Embryonic facial prominence (tissue), 1 donor: ENCODE measurements at regions not wholly inside any gene's neighbourhood (a gene's known extent, or its start where the extent isn't known, plus 50 kb on each side); places are given as distances from the start of the nearest gene placed in this dataset.

Source experiments
- DNase-seq: peaks from one replicate; pipeline ENCODE4 v3.0.0-alpha.2; 2016; ENCODE audit errors: extremely low spot score

DNA sequence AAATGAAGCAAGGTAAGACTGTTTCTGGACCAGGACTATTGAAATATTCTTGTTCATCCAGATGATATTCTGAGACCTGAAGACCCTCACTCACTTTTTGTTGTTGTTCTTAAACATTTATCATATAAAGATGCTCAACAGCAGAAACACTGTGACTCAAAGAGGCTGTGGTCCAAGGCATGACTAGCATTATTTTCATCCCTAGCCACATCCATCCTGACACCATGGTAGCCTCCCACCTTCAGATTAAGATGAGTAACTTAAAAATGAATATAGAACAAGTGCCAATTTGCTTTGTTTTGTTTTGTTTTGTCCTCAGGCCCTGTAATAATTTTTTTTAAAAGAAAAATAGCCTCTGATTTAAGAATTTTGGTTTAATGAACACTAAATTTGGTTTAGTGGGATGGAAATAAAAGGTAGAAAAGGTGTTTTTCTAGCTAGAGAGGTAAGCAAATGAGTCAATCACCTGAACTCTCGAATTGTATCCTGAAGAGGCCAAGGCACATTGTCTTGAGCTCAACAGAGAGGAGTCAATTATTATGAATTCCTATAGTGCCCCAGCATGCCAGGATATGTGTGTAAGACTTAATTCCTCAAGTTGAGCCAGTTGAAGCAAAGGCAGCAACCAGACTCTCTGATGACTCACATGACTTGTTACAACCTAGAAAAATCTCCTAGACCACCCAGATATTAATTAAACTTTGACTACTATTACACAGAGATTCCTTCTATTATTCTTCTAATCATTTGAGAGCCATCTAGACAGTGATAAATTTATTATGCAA, 380.1 kb upstream of the TUSC1 start:
- DNase-seq: no peak

GRCh38 chr9:26057050-26057449, 378.8 kb upstream of the TUSC1 start:
- DNase-seq: no peak

GRCh38 chr9:26054600-26055520, 376.6 kb upstream of the TUSC1 start:
- no peak for DNase-seq

DNA sequence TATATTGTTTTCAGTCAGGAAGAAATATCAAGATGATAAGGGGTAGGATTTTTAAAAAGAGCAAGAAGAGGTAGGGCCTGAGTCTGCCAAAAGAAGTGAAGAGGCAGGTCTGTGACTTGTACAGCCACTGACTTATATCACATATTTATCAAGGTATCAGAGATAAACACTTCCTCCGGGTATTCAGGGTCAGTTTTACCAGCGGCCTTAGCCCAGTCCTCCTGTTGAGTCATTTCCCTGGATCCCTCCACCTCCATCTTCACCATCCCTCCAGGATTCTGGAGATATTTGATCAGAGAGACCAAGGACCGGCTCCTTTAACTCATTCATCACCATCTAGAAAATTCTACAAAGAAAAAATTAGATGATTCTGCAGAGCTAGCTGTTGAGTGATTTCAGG, 375.7 kb upstream of the TUSC1 start:
- DNase-seq: no peak

DNA sequence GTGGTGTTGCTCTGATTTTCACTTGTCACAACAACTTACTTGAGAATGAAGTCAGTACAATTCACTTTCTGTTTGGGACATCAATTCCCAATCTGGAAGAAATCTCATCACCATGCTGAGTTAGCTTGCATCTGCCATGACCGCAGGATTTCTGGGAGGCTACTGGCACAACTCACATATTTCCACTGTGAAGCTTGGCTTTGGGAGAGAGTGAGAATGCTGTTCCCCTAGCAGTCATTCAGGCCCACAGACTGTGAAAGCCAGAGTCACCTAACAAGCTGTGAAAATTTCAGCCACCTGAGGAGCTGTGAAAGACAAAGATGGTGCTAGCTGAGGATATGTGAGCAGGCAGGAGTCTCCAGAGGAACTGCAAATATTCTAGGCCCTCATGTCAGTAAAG, 365.2 kb upstream of the TUSC1 start:
- no peak for DNase-seq

DNA sequence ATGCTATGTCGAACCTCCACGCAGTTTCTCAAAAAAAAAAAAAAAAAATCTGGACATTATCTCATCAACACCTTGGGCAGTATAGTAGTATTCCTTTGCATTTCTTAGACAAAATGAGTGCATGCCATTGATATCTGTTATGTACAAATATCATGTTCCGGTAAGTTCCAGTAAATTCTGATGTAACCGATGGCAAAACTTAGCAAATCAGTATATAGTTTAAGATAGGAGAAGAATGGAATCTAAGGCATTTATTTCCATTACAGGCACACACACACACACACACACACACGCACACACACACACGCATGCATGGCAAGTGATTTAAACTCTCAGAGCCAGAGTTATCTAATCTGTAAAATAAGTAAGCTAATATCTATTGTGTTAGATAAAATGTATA, 356.5 kb upstream of the TUSC1 start:
- no peak for DNase-seq

- no peak for DNase-seq
Measured at GRCh38 chr9:26033336-26033735, 355.1 kb upstream of the TUSC1 start.

DNA sequence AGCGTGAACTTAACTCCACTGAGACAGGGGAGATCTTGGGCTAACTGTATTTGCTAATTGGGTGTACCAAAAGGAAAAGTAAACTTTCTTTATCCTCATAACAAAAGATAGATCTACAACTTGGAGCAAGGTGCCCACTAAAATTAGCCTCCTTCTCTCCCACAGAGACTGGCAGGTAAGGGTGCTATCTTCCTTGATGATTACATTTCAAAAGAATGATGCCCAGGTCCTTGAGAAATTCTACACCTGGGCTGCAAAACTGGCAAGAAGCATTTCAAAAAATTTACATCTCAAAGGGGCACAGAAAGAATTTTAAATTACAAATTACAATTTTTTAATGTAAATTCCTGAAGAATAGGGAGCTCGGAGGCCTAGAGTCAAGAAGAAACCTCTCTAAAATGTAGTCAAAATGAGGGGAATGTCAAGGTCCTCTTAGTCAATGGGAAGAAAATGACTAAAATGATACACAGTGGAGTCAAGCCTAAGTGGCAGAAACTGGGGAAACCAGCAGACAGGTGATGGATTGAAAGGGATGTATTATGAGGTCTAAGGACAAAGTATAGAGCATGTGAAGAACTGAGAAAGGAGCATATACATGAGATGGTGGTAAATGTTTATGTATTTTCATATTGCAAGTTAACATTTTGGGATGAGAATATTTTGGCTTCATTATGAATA, 348.3 kb upstream of the TUSC1 start:
- DNase-seq: no peak

GRCh38 chr9:26013199-26013598, 335.0 kb upstream of the TUSC1 start:
- DNase-seq: no peak

DNA sequence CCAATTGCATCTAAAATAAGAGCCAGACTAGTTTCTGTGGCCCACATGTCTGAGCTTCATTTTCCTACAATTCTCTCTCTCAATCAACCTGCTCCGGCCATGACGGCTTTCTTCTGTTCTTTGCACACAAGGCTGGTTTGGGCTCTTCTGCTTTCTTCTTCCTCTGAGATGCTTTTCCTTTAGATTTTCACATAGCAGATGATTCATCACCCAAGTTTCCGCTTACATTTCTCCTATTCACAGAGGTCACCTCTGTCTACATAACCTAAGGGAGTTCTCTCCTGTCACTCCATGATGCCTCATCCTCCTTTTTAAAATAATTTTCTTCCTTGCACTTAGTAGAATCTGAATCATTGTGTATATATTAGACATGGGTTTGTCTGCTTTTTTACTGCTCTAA, 334.6 kb upstream of the TUSC1 start:
- no peak for DNase-seq

DNA sequence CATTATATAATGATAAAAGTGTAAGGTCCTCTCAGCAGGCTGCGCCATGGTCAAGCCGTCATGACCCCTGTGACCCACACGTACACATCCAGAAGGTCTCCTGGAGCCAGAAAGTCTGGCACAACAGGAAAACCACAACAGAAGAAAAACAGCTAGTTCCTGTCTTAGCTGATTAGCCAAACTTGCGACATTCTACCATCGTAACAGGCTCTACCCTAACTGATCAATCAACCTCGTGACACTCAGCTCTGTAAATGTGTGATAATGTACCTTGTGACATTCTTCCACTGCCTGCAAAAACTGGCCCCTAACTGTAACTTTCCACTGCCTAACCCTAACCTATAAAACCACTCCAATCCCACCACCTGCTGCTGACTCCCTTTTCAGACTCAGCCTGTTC, 316.4 kb upstream of the TUSC1 start:
- no peak for DNase-seq

- DNase-seq: no peak
Measured at GRCh38 chr9:25990376-25990775, 312.1 kb upstream of the TUSC1 start.

DNA sequence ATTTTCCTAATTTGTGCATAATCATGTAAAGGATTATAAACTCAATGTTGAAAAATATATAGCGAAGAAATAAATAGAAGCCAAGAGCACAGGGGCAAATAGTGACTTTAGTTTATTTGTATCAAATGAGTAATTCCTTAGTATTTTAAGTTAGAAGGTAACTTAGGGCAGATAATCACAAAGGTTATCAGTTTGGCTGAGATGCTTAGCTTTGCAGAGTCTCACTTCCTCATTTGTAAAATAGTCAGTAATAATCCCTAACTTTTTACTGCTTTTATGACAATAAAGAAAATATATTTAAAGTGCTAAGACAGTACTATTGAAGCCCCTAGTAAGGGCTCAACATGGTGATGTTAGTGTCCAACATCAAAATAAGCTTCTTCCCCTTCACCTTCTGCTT, 297.4 kb upstream of the TUSC1 start:
- no peak for DNase-seq

- no peak for DNase-seq
Measured at GRCh38 chr9:25964239-25964638, 286.0 kb upstream of the TUSC1 start.

GRCh38 chr9:25960178-25960577, 281.9 kb upstream of the TUSC1 start:
- no peak for DNase-seq

DNA sequence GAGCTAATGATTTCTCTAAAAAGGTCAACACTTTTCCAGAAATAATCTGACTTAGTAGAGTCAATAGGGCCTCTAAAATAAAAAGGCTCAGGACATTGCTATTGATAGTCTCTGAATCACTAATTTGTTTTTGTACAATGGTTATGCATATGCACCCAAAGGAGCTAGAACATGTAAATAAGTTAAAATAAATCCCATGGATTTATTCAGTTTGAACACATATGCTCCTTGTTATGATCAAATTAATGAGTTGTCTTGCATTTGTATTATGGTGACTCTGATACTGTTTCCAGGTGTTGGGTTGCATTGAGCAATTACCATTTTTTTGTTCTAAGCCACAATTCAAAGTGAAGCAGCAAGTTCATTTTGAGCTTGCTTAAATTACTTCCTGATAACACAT, 276.0 kb upstream of the TUSC1 start:
- DNase-seq: no peak

DNA sequence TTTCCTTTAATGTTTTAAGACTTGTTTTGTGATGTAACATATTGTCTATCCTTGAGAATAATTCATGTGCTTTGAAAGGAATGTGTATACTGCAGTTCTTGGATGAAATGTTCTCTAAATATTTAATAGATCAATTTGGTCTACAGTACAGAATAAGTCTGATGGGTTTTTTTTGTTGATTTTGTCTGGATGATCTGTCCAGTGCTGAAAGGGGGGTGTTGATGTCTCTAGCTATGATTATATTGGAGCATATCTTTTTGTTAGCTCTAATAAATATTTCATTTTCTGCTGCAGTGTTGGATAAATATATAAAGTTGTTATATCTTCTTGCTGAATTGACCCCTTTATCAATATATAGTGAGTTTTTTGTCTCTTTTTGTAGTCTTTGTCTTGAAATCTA, 269.9 kb upstream of the TUSC1 start:
- no peak for DNase-seq

- no peak for DNase-seq
Measured at GRCh38 chr9:25939126-25939525, 260.9 kb upstream of the TUSC1 start.

DNA sequence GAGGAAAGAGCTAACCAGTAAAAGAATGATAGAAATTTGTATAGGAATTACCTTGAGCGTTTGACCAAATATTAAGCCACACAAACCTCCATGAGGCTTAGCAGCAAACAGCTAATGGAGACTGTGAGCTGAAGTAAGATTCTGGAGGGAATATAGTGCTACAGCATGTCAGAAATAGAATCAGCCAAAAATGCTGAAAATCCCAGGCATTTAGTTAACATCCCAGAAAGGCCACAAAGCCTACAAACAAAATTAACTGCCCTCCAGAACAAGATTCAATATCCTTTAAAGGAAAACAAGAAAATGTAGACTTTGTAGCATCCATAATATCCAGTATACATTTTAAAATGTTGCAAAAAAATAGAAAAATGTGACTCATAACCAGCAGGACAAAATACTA, 257.8 kb upstream of the TUSC1 start:
- no peak for DNase-seq

DNA sequence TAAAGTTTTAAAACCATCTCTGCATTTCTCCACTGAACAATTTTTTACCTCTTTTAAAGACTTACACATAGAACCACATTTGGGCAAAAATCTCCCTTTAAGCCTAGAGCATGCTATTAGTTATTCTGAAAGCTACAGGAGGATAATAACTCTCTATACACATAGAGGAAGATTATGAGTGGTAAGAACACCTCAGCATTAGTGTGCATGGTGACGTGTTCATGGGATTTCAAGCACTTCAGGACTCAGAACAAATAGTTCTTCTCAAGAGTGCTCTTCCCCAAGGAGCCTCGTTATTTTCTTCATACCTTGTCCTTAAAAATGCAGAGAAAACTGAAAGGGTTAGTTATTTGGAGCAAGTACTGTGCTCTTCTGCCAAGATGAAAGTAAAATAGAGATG, 256.9 kb upstream of the TUSC1 start:
- no peak for DNase-seq

- DNase-seq: no peak
Measured at GRCh38 chr9:25918761-25919160, 240.5 kb upstream of the TUSC1 start.

DNA sequence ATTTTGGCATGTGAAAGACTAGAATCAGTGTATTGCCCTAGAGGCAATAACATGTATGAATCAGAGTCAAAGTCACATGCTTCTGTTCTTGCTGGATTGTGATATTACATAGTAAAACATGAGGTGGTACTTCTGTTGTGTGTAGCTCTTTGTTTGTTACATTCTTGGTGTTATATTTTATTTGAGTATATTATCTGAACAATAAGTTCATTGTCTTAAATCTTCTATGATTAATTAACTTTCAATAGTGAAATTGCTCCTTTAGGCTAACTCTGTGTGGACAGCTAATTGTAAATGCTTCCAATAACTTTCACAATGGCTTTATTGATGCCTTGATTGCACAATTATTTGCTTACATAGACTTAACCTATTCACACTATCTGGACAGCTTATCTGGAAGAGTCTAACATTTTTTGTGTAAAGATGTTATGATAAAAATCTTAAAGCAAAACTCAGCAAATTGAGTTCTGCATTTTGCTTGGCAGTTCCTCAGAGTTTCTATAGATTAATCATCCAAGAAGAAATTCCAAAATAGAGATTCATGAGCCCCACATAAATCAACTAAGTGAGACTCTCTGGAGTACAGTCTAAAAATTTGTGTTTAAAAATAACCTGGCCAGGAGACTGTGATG, 239.6 kb upstream of the TUSC1 start:
- no peak for DNase-seq
